NCI-H82 (cell line): ENCODE measurements at regions not wholly inside any gene's neighbourhood (a gene's known extent, or its start where the extent isn't known, plus 50 kb on each side); places are given as distances from the start of the nearest gene placed in this dataset.

Experiments used
- DNase-seq: peaks from one replicate; lab custom pipeline; 2025; lab: John Stamatoyannopoulos, UW

DNA sequence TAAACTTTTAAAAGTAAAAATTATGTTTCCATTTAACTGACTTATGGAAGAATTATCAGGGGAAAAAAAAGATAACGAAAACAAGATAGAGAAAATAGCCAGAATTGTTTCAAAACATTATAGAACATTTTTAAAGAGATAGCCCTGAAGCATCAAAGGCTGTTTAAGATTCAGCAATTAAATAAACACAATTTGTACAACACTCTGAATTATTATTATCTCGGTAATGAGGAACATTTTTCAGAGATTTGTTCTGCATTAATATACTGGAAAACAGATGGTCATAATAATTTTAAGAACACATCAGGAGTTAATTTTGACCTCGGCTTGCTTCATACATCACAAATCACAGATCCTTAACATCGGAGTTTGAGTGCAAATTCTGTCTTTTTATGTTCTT is 643.8 kb downstream of the SORCS1 start:
- no peak for DNase-seq

GRCh38 chr10:106519376-106520030 is 645.0 kb downstream of the SORCS1 start:
- no peak for DNase-seq

- DNase-seq = no peak
These were observed 649.2 kb downstream of the SORCS1 start for GRCh38 chr10:106515206-106515790.

GRCh38 chr10:106513352-106513771 is 651.1 kb downstream of the SORCS1 start:
- peak; percentile 68 for DNase-seq

DNA sequence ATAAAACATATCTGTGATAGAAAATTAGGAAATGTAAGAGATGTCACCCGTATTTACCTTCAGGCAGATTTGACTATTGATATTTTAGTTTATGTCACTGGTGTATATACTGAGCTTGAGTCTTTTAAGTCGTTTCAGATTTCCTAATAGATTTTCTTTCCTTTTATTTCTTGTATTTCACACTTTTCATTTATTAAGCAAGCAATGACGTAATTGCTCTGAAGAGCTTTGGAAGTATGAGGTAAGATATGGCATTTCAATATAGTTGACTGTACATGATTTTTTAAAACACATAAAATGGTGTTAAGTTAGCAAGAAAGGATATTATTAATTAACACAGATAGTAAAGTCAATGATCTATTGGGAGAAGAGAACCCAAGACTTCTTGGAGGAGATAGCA is 652.6 kb downstream of the SORCS1 start:
- no peak for DNase-seq

- no peak for DNase-seq
These were observed 655.6 kb downstream of the SORCS1 start for GRCh38 chr10:106508950-106509349.

DNA sequence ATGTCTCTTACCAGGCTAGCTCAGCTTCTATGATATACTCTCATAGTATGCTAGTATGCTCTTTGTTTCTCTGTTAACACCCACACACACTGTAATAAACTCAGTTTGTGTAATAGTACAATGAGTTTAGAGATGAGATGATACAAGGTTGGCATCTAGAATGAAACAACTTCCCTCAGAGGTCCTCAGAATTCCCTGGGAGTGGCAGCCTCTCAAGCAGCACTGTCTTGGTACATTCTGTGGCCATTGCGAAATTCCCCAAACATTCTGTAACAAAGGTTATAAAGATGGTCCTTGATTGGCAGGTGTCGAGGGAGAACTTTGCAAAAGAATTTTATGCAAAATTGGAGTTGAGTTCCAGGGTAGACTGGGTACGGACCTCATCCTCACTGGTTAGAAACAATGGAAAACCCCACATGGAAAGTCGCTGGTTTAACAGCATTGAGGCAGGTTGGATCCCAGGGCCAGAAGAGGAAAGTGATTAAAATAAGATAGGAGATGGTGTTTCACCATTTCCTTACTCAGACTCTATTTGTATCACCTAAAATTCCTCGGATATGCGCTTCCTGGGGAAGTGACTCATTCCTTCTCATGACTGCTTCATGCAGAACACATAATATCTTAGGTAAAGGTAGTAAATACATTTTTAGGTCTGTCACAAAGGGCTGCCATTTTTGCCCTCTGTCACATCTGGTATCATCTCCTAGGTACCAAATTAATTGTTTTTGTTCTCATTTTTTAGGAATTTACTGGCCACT is 657.8 kb downstream of the SORCS1 start:
- DNase-seq = no peak

GRCh38 chr10:106504536-106504935 is 660.0 kb downstream of the SORCS1 start:
- DNase-seq = no peak

DNA sequence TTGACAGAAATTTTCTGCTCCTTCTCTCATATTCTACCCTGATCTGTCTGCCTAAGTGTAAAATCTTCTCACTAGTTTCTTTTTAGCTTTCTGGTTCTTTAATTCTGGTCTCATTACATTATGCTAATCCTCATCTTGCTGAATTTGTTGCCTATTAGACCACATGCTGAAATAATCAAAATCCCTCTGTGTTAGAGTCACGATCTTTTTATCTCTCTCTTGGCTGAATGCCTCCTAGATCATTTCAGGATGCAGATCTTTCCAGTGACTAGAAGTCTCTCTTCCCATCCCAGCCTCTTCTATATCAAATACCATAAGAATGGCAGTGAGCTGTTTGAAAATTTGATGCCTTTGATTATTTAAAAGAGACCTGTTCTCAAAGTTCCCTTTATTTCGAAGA is 661.9 kb downstream of the SORCS1 start:
- DNase-seq = no peak

GRCh38 chr10:106500925-106501525 is 663.5 kb downstream of the SORCS1 start:
- no peak for DNase-seq

DNA sequence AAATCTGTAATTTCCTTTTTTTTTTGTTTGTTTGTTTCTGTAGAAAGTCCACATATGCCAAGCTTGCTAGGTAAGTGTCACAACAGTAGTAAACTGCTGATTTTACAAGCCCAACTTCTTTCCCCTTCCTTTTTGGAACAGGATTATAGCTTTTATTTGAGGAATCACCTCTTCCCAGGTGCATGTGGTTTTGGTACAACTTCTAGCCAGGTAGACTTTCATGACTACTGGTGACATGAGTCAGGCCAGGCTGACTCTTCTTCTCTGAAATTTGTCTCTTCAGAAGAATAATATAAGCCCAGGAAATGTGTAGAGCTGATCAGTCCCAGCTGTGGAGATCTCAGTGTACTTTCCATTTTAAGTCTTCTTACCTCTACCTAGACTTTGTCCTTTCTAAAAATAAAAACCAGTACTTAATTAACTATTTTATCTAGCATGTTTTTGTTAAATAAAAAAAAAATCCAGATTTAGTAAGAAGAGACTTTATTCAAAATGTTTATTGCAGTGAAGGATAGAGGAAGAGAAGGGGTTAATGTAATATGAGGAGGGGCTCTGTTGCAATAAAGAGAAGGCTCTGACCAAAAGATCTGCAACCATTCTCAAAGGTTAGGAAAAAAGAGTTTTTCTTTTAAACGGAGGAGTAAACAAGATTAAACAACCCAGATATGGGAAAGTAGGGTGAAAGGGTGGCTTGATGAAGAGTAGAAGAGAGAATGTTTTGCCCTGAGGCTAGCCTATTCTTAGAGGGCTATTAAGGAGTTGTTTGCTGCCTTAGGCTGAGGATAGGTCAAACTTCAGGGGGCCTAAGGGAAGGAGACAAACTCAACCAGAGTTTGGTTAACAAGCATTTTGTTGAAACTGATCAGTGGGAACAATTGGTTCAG is 664.2 kb downstream of the SORCS1 start:
- DNase-seq = no peak

GRCh38 chr10:106499448-106499847 is 665.1 kb downstream of the SORCS1 start:
- no peak for DNase-seq

DNA sequence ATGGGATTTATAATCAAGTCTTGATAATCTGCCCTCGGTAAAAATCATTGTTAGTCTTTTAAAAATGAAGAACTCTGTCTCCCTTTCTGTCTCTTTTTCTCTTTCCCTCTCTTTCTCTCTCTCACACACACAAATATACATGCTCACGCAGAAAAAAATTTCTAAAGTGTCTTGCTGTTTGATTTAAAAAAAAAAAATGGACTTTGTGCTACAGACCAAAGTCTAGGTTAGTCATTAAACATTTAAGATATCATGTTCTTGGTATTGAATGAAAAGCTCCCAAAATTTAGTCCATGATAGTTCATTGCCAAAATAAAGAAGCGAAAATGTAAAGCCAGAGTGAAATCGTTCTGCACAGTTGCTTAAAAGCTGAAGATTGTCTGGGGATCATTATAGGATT is 665.8 kb downstream of the SORCS1 start:
- DNase-seq = no peak

DNA sequence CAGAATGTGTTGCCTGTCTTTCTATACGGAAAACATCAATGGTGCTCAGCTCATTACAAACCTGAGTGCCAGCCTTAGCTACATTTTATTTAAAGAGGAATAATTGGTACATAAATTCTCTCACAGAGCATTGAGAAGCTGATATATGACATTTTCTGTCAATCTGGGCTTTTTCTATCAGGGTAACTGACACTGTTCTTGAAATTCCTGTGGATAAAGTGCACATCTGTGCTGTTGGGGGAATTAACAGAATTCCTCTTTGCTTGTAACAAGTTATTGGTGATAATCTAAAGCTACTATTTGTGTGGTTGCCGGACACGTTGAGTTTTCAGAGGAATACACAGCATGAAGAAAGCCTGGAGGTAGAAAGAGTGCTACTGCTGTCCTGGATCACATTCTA is 668.6 kb downstream of the SORCS1 start:
- no peak for DNase-seq

DNA sequence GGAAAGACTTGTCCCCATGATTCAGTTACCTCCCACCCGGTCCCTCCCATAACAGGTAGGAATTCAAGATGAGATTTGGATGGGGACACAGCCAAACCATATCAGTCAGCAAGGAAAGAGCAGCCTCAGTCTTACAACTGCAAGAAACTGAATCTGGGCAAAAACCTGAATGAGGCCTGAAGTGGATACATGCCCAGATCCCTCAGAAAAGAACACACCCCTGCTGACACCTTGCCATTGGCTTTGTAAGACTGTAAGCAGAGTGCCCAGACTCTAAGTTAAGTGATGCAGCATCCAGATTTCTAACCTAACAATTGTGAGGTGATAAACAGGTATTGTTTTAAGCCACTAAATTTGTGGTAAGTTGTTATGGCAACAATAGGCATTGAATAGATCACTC is 670.8 kb downstream of the SORCS1 start:
- no peak for DNase-seq

- DNase-seq = no peak
These were observed 671.3 kb downstream of the SORCS1 start for GRCh38 chr10:106493226-106493625.

DNA sequence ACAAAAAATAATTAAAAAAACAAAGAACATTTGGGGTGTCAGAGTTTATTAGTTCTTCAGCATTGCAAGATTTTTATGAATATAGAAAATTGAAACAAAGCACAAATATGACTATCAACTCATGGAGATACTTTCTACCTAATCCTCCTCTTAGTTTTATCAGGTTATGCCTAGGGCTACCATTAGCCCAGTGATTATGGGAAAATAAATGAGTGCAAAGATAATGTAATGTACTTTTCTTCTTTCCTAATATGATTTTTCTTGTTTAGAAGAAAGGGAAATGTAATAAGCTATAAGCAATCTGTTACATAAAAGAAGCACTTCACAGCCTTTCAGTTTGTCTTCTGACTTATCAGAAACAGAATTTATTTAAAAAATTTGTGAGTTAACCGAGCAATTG is 676.8 kb downstream of the SORCS1 start:
- no peak for DNase-seq

DNA sequence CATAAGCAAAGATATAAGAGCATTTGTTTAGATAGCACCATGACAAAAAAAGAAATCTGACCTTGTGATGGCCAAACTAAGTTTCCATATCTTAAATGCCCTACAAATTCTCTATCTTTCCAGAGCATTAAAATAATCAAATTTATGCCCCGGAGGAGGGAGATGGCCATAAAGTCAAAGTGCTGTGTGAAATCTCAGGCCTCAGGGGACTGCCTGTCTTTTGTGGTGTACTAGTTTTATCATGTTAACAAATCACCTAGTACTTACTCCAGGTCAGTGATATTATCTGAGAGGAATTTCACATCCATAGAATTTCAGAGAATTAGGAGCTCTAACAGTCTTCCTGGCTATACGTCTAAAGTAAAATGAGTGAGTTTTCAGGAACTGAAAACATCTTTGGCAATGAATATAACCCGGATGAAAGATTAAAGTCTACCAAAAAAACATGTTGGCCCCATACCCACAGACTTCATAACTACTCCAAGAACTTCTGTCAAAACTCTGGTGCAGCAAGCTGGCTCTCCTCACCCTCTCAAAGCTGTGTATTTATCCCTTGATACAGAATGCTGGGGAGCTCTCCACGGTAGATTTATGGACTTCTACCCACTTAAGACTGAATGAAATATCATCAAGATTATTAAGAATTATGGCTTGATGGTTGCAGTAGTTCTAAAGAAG is 682.8 kb downstream of the SORCS1 start:
- DNase-seq = no peak

DNA sequence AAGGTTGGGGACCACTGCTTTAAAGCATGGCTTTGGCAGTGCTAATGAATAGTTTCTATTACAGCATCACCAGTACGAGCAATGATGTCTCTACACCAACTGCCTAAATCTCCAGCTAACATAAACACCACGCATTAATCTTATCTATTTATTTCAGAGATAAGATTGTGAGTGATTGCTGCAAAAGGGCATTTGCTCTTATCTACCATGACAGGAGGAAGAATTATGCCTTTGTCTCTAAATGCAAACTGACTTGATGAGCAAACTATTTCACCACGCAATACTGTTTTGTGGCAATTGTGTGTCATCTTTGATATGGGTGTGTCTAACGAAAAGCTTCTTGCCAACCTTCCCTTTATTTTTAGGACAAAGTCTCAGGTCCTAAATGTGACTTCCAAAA is 684.9 kb downstream of the SORCS1 start:
- no peak for DNase-seq

DNA sequence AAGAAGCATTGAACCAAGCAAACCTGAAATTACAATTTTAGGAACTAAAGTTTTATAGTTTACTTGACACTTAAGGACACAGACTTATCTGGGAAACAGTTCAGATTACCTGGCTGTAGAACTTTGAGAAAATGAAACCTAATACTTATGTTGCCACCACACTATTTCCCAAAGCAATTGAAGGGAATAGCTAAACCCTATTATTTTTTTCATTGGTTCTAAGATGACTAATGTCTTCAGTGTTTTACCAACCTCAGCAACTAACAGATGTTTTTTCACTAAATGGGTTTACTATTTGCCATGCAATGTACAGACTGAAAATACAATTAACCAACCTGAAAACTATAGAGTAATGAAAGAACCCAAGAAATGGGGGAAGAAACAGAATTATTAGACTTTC is 689.6 kb downstream of the SORCS1 start:
- no peak for DNase-seq

- no peak for DNase-seq
These were observed 691.3 kb downstream of the SORCS1 start for GRCh38 chr10:106473129-106473685.
